ENCODE measurements at regions not wholly inside any gene's neighbourhood (a gene's known extent, or its start where the extent isn't known, plus 50 kb on each side); places are given as distances from the start of the nearest gene placed in this dataset.

- TF ChIP-seq CTCF (IDR thresholded peaks at IDR 0.05) (no peak), EZH2 (IDR thresholded peaks at IDR 0.05; ENCODE audit: borderline replicate concordance, insufficient read depth, low read depth, low read length, poor library complexity, severe bottlenecking) (no peak)
Observed at GRCh38 chr22:49202226-49202625, 625.4 kb downstream of the BRD1 start.
